H1 (cell line): ENCODE measurements at regions not wholly inside any gene's neighbourhood (a gene's known extent, or its start where the extent isn't known, plus 50 kb on each side); places are given as distances from the start of the nearest gene placed in this dataset.

Source experiments
- CTCF ChIA-PET: fragments of 300-600 bp; sonication (Branson Sonifier 250); formaldehyde crosslinking; loops from one replicate; lab custom pipeline; 2021; ENCODE audit not compliant: partially characterized antibody; lab: Charles Lee
- POLR2A ChIA-PET: fragments of 300-600 bp; sonication (Branson Sonifier 250); formaldehyde crosslinking; loops from one replicate; lab custom pipeline; 2021; ENCODE audit warnings: inconsistent platforms; ENCODE audit not compliant: partially characterized antibody; lab: Charles Lee
- DNase-seq, 2 experiments: peaks; one replicate each; pipeline versions ENCODE4 v3.0.0 to v3.0.0-alpha.2; 2010 to 2022; ENCODE audit warnings: low spot score in 2 of 2, low read depth in 1 of 2, mixed read lengths in 1 of 2
- FAIRE-seq: peaks from 2 replicates; lab custom pipeline; 2011; peaks lifted over from hg19 to GRCh38; lab: Jason Lieb, UNC
- H2AFZ ChIP-seq: 2 replicates; pipeline ENCODE4 v1.8.1; 2012; ENCODE audit warnings: low read length, inconsistent platforms
- H2AK5ac ChIP-seq: 2 replicates; pipeline ENCODE4 v1.6.1; 2013; ENCODE audit warnings: low read depth, low read length
- H2BK120ac ChIP-seq: replicated peaks from 2 replicates; pipeline ENCODE3; 2013; ENCODE audit warnings: low read depth, low read length, inconsistent platforms
- H2BK12ac ChIP-seq: 2 replicates; pipeline ENCODE4 v1.6.1; 2013; ENCODE audit warnings: low read depth, low read length
- H2BK15ac ChIP-seq: 2 replicates; pipeline ENCODE4 v1.6.1; 2013; ENCODE audit warnings: low read length
- H2BK20ac ChIP-seq: 2 replicates; pipeline ENCODE4 v1.6.1; 2013; ENCODE audit warnings: low read length
- H2BK5ac ChIP-seq: 2 replicates; pipeline ENCODE4 v1.6.1; 2013; ENCODE audit warnings: low read depth, low read length
- H3K14ac ChIP-seq: 2 replicates; pipeline ENCODE4 v1.6.1; 2013; ENCODE audit warnings: inconsistent platforms; ENCODE audit not compliant: insufficient read length
- H3K18ac ChIP-seq: 2 replicates; pipeline ENCODE4 v1.6.1; 2013; ENCODE audit warnings: low read length; ENCODE audit errors: extremely low read depth
- H3K23ac ChIP-seq: 2 replicates; pipeline ENCODE4 v1.6.1; 2013; ENCODE audit warnings: inconsistent platforms; ENCODE audit not compliant: insufficient read length
- H3K23me2 ChIP-seq: 2 replicates; pipeline ENCODE4 v1.6.1; 2013; ENCODE audit warnings: low read depth, low read length
- H3K27ac ChIP-seq: 2 replicates; pipeline ENCODE4 v1.6.1; 2011; ENCODE audit warnings: low read depth, low read length, inconsistent platforms
- H3K27me3 ChIP-seq, 4 experiments: replicated peaks in 1 of 4; 1 replicate in 1 of 4; 2 replicates in 3 of 4; pipeline versions ENCODE4 v1.6.1 to v1.8.1; 2011 to 2013; ENCODE audit warnings: low read length in 3 of 4, mild to moderate bottlenecking in 3 of 4, inconsistent platforms in 2 of 4, mixed read lengths in 2 of 4, moderate library complexity in 1 of 4; ENCODE audit not compliant: control insufficient read depth in 3 of 4, insufficient read depth in 3 of 4; ENCODE audit errors: extremely low read depth in 1 of 4
- H3K36me3 ChIP-seq, 4 experiments: 2 replicates each; pipeline versions ENCODE4 v1.6.1 to v1.8.1; 2011 to 2013; ENCODE audit warnings: mild to moderate bottlenecking in 4 of 4, low read length in 3 of 4, moderate library complexity in 2 of 4, control low read depth in 1 of 4, inconsistent platforms in 1 of 4; ENCODE audit not compliant: insufficient read depth in 4 of 4, control insufficient read depth in 2 of 4
- H3K4ac ChIP-seq: replicated peaks from 2 replicates; pipeline ENCODE3; 2013; ENCODE audit warnings: low read length, low read depth, mixed read lengths, inconsistent platforms; ENCODE audit not compliant: insufficient read length
- H3K4me1 ChIP-seq, 4 experiments: replicated peaks in 1 of 4; 1 replicate in 1 of 4; 2 replicates in 3 of 4; pipeline versions ENCODE4 v1.6.1 to v1.8.1; 2011 to 2013; ENCODE audit warnings: low read length in 3 of 4, inconsistent platforms in 2 of 4, mixed read lengths in 1 of 4; ENCODE audit not compliant: insufficient read depth in 4 of 4, control insufficient read depth in 3 of 4
- H3K4me2 ChIP-seq, 2 experiments: 2 replicates each; pipeline versions ENCODE4 v1.6.1 to v1.8.1; 2011 to 2013; ENCODE audit warnings: low read depth in 2 of 2, low read length in 2 of 2, control low read depth in 1 of 2, inconsistent platforms in 1 of 2, mild to moderate bottlenecking in 1 of 2; ENCODE audit not compliant: insufficient read depth in 1 of 2
- H3K4me3 ChIP-seq, 4 experiments: fragments of 200-600, 300-600 bp in 1 of 4; sonication (generic), shearing (Covaris generic), sonication (Bioruptor Twin) in 1 of 4; 2 replicates each; pipeline versions ENCODE4 v1.5.1 to v1.8.1; 2011 to 2016; ENCODE audit warnings: low read length in 4 of 4, low read depth in 3 of 4, control low read depth in 2 of 4, inconsistent platforms in 2 of 4, mild to moderate bottlenecking in 2 of 4, mixed read lengths in 1 of 4, moderate library complexity in 1 of 4; ENCODE audit not compliant: insufficient read depth in 2 of 4; ENCODE audit errors: extremely low read depth in 1 of 4
- H3K56ac ChIP-seq: replicated peaks from 2 replicates; pipeline ENCODE3; 2013; ENCODE audit warnings: low read depth, mild to moderate bottlenecking, mixed read lengths, low read length, inconsistent platforms; ENCODE audit not compliant: insufficient read length
- H3K79me1 ChIP-seq: 2 replicates; pipeline ENCODE4 v1.6.1; 2013; ENCODE audit warnings: low read depth, low read length, control low read depth
- H3K79me2 ChIP-seq, 2 experiments: 2 replicates each; pipeline versions ENCODE4 v1.6.1 to v1.8.1; 2012 to 2013; ENCODE audit warnings: low read length in 2 of 2, mild to moderate bottlenecking in 2 of 2, inconsistent platforms in 1 of 2; ENCODE audit not compliant: insufficient read depth in 2 of 2, control insufficient read depth in 1 of 2
- H3K9ac ChIP-seq, 4 experiments: replicated peaks in 1 of 4; 1 replicate in 1 of 4; 2 replicates in 3 of 4; pipeline versions ENCODE4 v1.6.1 to v1.8.1; 2011 to 2013; ENCODE audit warnings: low read depth in 3 of 4, low read length in 3 of 4, control low read depth in 2 of 4, mild to moderate bottlenecking in 2 of 4, moderate library complexity in 2 of 4, inconsistent platforms in 1 of 4; ENCODE audit errors: extremely low read depth in 1 of 4
- H3K9me3 ChIP-seq, 2 experiments: 2 replicates each; pipeline versions ENCODE4 v1.6.1 to v1.8.1; 2012 to 2013; ENCODE audit warnings: mild to moderate bottlenecking in 2 of 2, moderate library complexity in 2 of 2, control low read depth in 1 of 2, inconsistent platforms in 1 of 2, low read depth in 1 of 2, low read length in 1 of 2, mixed read lengths in 1 of 2; ENCODE audit not compliant: insufficient read depth in 2 of 2
- H4K20me1 ChIP-seq, 2 experiments: replicated peaks in 1 of 2; 2 replicates each; pipeline versions ENCODE3 to v1.8.1; 2011 to 2013; ENCODE audit warnings: inconsistent platforms in 2 of 2, low read length in 2 of 2, mild to moderate bottlenecking in 1 of 2; ENCODE audit not compliant: insufficient read depth in 2 of 2, control insufficient read depth in 1 of 2
- H4K5ac ChIP-seq: 2 replicates; pipeline ENCODE4 v1.6.1; 2013; ENCODE audit warnings: low read length, low read depth, mixed read lengths, inconsistent platforms; ENCODE audit not compliant: insufficient read length
- H4K8ac ChIP-seq: 2 replicates; pipeline ENCODE4 v1.8.0; 2013; ENCODE audit warnings: mild to moderate bottlenecking, moderate library complexity, low read length, inconsistent platforms; ENCODE audit not compliant: insufficient read depth; ENCODE audit errors: extremely low read depth
- H4K91ac ChIP-seq: replicated peaks from 2 replicates; pipeline ENCODE3; 2013; ENCODE audit warnings: low read length, mixed read lengths, inconsistent platforms; ENCODE audit not compliant: insufficient read length
- CHD2 ChIP-seq: IDR thresholded peaks from 2 replicates; pipeline ENCODE4 v1.6.1; 2012; ENCODE audit warnings: low read length, improper control_type of control experiment
- EP300 ChIP-seq, 2 experiments: IDR thresholded peaks; 1 replicate in 1 of 2; 2 replicates in 1 of 2; pipeline ENCODE4 v1.6.1; 2011 to 2012; ENCODE audit warnings: low read depth in 2 of 2, low read length in 2 of 2, mild to moderate bottlenecking in 2 of 2, borderline replicate concordance in 1 of 2, inconsistent platforms in 1 of 2, moderate library complexity in 1 of 2
- GTF2F1 ChIP-seq: IDR thresholded peaks from 2 replicates; pipeline ENCODE4 v1.6.1; 2012; ENCODE audit warnings: low read depth, low read length, improper control_type of control experiment, borderline replicate concordance
- NANOG ChIP-seq: IDR thresholded peaks from 2 replicates; pipeline ENCODE4 v1.6.1; 2011; ENCODE audit warnings: low read length, low read depth, mild to moderate bottlenecking, inconsistent platforms; ENCODE audit not compliant: insufficient read depth, poor library complexity, severe bottlenecking
- PHF8 ChIP-seq: fragments of 200-600 bp; sonication (generic); conservative IDR thresholded peaks from 2 replicates; pipeline ENCODE4 v1.7.1; 2012; ENCODE audit warnings: low read depth, mild to moderate bottlenecking, inconsistent platforms, low read length, moderate library complexity
- RBBP5 ChIP-seq: IDR thresholded peaks from 2 replicates; pipeline ENCODE4 v1.7.1; 2012; ENCODE audit warnings: low read depth, mild to moderate bottlenecking, inconsistent platforms, low read length, moderate library complexity, borderline replicate concordance
- RXRA ChIP-seq: IDR thresholded peaks from 2 replicates; pipeline ENCODE4 v1.6.1; 2011; ENCODE audit warnings: low read depth, mild to moderate bottlenecking, low read length, moderate library complexity; ENCODE audit not compliant: insufficient read depth
- TCF12 ChIP-seq: IDR thresholded peaks from 2 replicates; pipeline ENCODE4 v1.6.1; 2011; ENCODE audit warnings: low read depth, mild to moderate bottlenecking, low read length
- ZNF274 ChIP-seq: IDR thresholded peaks from 2 replicates; pipeline ENCODE4 v1.7.0; 2012; ENCODE audit warnings: low read length, borderline replicate concordance; ENCODE audit errors: extremely low read depth
- WGBS, 2 experiments: shearing (Covaris generic) in 1 of 2; methylation state at CpG; one replicate each; pipeline versions ENCODE4 v1.1.6 to v1.1.7; 2013 to 2015; ENCODE audit warnings: low lambda C conversion rate in 2 of 2, mixed read lengths in 2 of 2, inconsistent platforms in 1 of 2, low coverage in 1 of 2, missing lambda C conversion rate in 1 of 2; ENCODE audit not compliant: insufficient replicate concordance in 2 of 2, insufficient coverage in 1 of 2, insufficient read length in 1 of 2; ENCODE audit errors: extremely low coverage in 1 of 2, missing lambda C conversion rate in 1 of 2; 5-methylcytosine and 5-hydroxymethylcytosine counted together
- TF ChIP-seq, protein P1 (sequence below): IDR thresholded peaks from 2 replicates; pipeline ENCODE4 v1.6.1; 2012; ENCODE audit warnings: inconsistent platforms

- Histone ChIP-seq H3K27me3 (no peaks in the 10 kb centered on the region), H2BK5ac (no peak overlapping the region), H2BK12ac (no peak overlapping the region), H2BK15ac (no peak overlapping the region), H3K14ac (no peak overlapping the region), H3K23ac (no peak overlapping the region), H3K79me2 (no peaks in the 10 kb centered on the region), H4K5ac (no peak overlapping the region), H3K9me3 (no peaks in the 10 kb centered on the region), H3K18ac (no peak overlapping the region), H2AK5ac (no peak overlapping the region), H3K4me3 (no peak overlapping the region), H2BK20ac (no peak overlapping the region), H3K79me1 (no peaks in the 10 kb centered on the region), H3K9ac (no peak overlapping the region), H3K4me1 (no peaks in the 10 kb centered on the region), H2BK120ac (no peak overlapping the region), H4K91ac (no peak overlapping the region), H2AFZ (no peak overlapping the region), H4K8ac (no peak overlapping the region), H3K23me2 (no peaks in the 10 kb centered on the region), H3K56ac (no peak overlapping the region), H3K27ac (no peak overlapping the region), H3K36me3 (no peaks in the 10 kb centered on the region), H3K4me2 (no peak overlapping the region), H3K4ac (no peak overlapping the region), H4K20me1 (no peaks in the 10 kb centered on the region)
- FAIRE-seq (no peak), DNase-seq (no peak)
- ChIA-PET CTCF (interaction anchor here (1.6 to 1.9 kb wide), 2 partner anchors 11 to 14 kb away, joined by 5 to 7 read pairs; no protein-coding TSS in a partner anchor), POLR2A (no interaction called here)
- 88% methylated on average over 2 of the region's 2 CpGs; no CpG with 5 or more reads in 1 of the 2 experiments for WGBS, 2 experiments
- TF ChIP-seq CHD2 = no peak
- TF ChIP-seq RBBP5 = no peak
- TF ChIP-seq RXRA = no peak
- no peak for TF ChIP-seq TCF12
- no peak for TF ChIP-seq NANOG
- TF ChIP-seq GTF2F1 = no peak
- TF ChIP-seq, protein P1, sequence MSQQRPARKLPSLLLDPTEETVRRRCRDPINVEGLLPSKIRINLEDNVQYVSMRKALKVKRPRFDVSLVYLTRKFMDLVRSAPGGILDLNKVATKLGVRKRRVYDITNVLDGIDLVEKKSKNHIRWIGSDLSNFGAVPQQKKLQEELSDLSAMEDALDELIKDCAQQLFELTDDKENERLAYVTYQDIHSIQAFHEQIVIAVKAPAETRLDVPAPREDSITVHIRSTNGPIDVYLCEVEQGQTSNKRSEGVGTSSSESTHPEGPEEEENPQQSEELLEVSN = no peak
- TF ChIP-seq PHF8 = no peak
- TF ChIP-seq EP300 (IDR thresholded peaks at IDR 0.05; ENCODE audit: borderline replicate concordance in 1 of 2, low read depth in 2 of 2, low read length in 2 of 2) = no peak
- TF ChIP-seq ZNF274 = no peak
Observed at GRCh38 chr10:128645486-128645885, 519.3 kb upstream of the MKI67 start.
